HepG2 (cell line): ENCODE measurements at regions not wholly inside any gene's neighbourhood (a gene's known extent, or its start where the extent isn't known, plus 50 kb on each side); places are given as distances from the start of the nearest gene placed in this dataset.

Source experiments
- CHD4 ChIP-seq: fragments of 200-600 bp; sonication (generic); IDR thresholded peaks from 2 replicates; pipeline ENCODE4 v1.7.0; 2017; ENCODE audit warnings: mild to moderate bottlenecking, low read length, borderline replicate concordance
- EP300 ChIP-seq, 3 experiments: sonication (generic) in 1 of 3; formaldehyde crosslinking in 1 of 3; IDR thresholded peaks; 2 replicates each; pipeline versions ENCODE4 v1.5.1 to v1.6.1; 2011 to 2020; ENCODE audit warnings: low read depth in 2 of 3, low read length in 2 of 3, borderline replicate concordance in 1 of 3, improper control_type of control experiment in 1 of 3, mild to moderate bottlenecking in 1 of 3, missing genetic modification reagents in 1 of 3, moderate library complexity in 1 of 3
- HMGXB4 ChIP-seq, 2 experiments: sonication (generic) in 1 of 2; formaldehyde crosslinking in 1 of 2; IDR thresholded peaks; 2 replicates each; pipeline versions ENCODE4 v1.4.0 to v1.6.1; 2018 to 2020; ENCODE audit warnings: missing genetic modification reagents in 2 of 2, borderline replicate concordance in 1 of 2, low read depth in 1 of 2, mild to moderate bottlenecking in 1 of 2, missing biosample characterization in 1 of 2
- REST ChIP-seq, 2 experiments: IDR thresholded peaks; 2 replicates each; pipeline ENCODE4 v1.6.1; 2011 to 2012; ENCODE audit warnings: low read length in 2 of 2, borderline replicate concordance in 1 of 2, low read depth in 1 of 2, mild to moderate bottlenecking in 1 of 2, moderate library complexity in 1 of 2
- SKIL ChIP-seq: sonication (generic); formaldehyde crosslinking; IDR thresholded peaks from 2 replicates; pipeline ENCODE4 v1.8.0; 2022; ENCODE audit warnings: missing genetic modification reagents, mild to moderate bottlenecking, moderate library complexity, borderline replicate concordance
- ZBTB3 ChIP-seq: sonication (generic); formaldehyde crosslinking; IDR thresholded peaks from 2 replicates; pipeline ENCODE4 v1.4.0; 2020; ENCODE audit warnings: low read depth, mild to moderate bottlenecking, moderate library complexity, missing genetic modification reagents, borderline replicate concordance
- ZNF580 ChIP-seq: IDR thresholded peaks from 2 replicates; pipeline ENCODE4 v1.6.1; 2016; ENCODE audit warnings: low read depth, borderline replicate concordance

GRCh38 chr18:38307914-38308313 is 742.3 kb upstream of the CELF4 start:
- no peak for TF ChIP-seq ZNF580 (CRISPR knock-in tag)
- TF ChIP-seq ZBTB3 (CRISPR knock-in tag): no peak
- TF ChIP-seq REST (IDR thresholded peaks at IDR 0.05; ENCODE audit: borderline replicate concordance in 1 of 2, low read depth in 1 of 2, low read length in 2 of 2): no peak
- TF ChIP-seq SKIL (CRISPR knock-in tag): no peak
- no peak for TF ChIP-seq CHD4
- TF ChIP-seq EP300 (IDR thresholded peaks at IDR 0.05; ENCODE audit: low read depth in 2 of 2, low read length in 2 of 2): no peak
- TF ChIP-seq EP300 (CRISPR knock-in tag; IDR thresholded peaks at IDR 0.05; ENCODE audit: borderline replicate concordance): no peak
- TF ChIP-seq HMGXB4 (CRISPR knock-in tag; IDR thresholded peaks at IDR 0.05; ENCODE audit: borderline replicate concordance in 1 of 2, low read depth in 1 of 2): no peak
